NCI-H1105 (cell line): ENCODE measurements at regions not wholly inside any gene's neighbourhood (a gene's known extent, or its start where the extent isn't known, plus 50 kb on each side); places are given as distances from the start of the nearest gene placed in this dataset.
"Not testable (repeated sequence)": the region's sequence is repeated elsewhere in the genome, so short reads cannot be mapped to it uniquely, and the experiment has no call there.

Source experiments
- DNase-seq: peaks from one replicate; lab custom pipeline; 2025; lab: John Stamatoyannopoulos, UW

- DNase-seq: no peak
Observed at GRCh38 chr7:131019351-131019750, 285.3 kb upstream of the KLF14 start.

DNA sequence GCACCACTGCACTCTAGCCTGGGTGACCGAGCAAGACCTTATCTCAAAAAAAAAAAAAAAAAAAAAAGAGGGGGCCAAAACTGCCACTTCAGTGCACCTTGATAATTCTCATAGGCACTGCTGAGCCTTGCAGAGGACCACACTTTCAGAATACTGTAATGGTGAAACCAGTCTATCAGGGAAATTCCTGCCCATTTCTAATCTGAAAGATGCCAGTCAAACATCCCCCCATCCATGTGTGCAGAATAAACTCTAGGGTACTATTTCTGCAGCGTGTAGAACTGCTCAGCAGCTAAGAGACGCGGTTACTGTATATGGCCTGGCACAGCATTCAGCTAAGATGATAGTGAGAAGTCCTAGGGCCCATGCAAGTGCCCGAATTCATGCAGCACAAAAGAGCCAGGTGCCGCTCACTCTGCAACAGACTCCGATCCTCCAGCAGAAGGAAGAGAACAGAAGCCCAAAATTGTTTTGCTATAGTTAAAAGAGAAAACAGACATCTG lies 286.8 kb upstream of the KLF14 start:
- no peak for DNase-seq

DNA sequence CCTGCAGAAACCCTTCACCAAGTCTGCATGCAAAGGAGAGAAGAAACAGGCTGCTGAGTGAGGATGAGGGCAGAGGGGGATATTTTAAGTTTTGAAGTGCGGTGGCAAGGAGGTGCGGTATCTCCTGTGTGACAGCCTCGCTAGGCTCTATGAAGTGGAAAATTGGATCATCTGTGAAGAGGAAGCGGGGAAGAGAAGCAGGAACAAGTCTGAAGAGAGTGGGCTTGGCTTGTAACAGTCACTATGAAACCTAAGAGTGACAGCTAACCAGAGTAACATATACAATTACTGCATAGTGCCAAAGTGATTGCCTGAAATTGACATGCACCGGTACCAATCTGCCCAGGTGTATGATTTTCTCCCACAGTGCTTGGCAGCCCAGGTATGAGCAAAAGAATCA lies 287.5 kb upstream of the KLF14 start:
- no peak for DNase-seq

DNA sequence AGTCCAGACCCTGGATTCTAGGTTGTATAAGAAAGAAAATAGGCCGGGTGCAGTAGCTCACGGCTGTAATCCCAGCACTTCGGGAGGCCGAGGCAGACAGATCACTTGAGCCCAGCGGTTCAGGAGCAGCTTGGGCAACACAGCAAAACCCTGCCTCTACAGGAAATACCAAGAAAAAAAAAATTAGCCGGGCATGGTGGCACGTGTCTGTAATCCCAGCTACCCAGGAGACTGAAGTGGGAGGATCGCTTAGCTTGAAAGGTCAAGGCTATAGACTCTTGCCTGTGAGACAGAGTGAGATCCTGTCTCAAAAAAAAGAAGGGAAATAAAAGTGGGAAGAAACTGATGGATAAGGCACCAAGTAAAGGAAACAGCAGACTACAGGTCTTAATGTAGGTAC lies 287.9 kb upstream of the KLF14 start:
- no peak for DNase-seq

DNA sequence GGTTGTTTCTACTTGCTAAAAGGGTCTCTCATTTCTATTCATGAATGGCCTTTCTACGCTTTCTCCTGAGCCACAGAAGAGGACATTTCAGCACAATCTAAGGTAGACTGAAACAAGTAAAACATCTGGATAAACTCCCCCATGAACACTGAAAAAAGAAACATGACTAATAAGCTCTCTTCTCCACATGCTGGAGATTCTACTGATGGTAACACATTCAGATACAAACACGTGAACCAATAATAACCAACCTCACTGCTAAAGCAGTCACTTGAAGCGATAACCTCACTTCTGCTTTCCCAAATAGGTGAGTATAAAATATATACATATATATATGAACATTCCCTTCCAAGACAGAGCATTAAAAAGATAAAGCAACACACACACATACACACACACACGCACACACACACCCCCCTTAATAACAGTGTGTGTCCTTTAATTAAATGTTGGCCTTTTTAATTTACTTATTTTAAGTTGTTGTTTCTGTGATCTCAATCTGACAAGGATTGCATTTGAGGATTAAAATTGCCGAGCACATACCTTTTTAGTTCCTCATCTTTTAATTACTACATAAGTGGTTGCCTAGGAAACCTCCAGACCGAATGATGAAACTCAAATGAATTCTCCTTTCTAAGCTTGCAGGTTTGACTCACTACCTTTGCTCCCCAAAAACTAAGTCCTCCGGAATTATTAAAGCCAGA lies 292.4 kb upstream of the KLF14 start:
- DNase-seq: no peak

DNA sequence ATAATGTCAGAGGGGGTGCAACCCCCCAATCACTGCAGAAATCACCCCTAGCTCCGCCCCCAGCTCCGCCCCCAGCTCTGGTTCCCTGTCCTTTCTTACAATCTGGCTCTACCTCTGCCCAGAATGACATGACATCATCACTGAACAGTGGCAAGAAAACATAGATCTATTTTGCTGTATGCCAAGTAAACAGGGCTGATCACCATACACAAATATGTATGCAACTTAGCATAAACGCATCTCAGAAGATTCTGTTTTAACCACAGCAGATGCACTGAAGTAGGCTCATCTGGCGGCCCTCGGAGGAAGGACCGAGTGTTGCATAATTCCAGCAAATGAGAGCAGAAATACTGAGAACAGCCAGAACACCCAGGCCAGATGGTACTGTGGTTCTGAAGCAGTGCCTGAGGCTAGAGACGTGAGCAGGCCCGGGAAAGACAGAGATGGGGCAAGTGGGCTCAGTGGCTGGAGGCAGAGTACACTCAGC lies 293.3 kb upstream of the KLF14 start:
- no peak for DNase-seq

DNA sequence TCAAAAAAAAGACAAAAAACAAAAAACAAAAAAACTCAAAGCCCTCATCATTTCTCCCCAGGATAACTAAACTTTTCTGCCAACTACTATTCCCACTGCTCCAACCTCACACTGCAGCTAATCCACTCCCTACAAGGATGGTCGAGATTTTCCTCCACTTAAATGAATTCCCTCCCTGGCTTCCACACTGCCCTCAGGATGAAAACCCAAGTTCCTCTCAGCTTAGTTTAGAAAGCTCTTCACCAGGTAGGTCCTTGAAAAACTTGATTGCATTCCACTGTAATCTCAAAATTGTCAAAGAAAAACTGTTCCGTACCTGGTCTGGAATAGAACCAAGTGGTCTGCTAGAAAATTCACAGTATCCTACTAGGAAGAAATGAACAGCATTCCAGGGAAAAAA lies 294.3 kb upstream of the KLF14 start:
- no peak for DNase-seq

DNA sequence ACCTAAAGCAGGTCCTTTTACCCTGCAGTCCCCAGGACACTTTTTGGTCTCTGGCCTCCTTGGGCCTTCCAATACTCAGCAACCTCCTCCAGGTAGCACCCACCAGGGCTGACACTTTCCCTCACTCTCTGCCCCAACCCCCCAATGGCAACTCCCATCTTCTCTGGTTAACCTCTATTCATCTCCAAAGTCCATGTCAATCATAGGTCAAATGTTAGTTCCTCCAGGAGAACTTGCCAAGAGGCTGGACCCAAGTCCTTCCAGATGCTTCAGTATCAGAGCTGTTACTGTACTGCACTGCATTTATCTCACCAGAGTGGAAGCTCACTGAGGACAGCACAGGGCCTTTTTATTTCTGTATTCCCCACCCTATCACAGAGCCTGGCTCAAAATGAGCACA lies 295.0 kb upstream of the KLF14 start:
- DNase-seq: no peak

GRCh38 chr7:131031099-131031868 lies 296.4 kb upstream of the MKLN1 start:
- no peak for DNase-seq

DNA sequence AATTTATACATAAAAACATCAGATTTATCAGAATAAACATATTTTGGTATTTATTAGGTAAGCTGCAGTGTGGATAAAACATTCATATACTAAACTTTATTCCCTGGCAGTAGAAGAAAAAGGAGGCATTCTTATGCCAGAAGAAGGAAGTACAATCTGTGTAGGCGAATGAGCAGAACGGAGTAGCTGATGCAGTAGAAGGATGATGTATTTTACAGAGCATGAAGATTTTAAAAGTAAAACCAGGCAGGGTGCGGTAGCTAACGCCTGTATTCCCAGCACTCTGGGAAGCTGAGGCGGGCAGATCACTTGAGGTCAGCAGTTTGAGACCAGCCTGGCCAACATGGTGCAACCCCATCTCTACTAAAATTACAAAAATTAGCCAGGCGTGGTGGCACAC lies 294.9 kb upstream of the MKLN1 start:
- no peak for DNase-seq

GRCh38 chr7:131034166-131034881 lies 293.4 kb upstream of the MKLN1 start:
- DNase-seq: peak; percentile 53

DNA sequence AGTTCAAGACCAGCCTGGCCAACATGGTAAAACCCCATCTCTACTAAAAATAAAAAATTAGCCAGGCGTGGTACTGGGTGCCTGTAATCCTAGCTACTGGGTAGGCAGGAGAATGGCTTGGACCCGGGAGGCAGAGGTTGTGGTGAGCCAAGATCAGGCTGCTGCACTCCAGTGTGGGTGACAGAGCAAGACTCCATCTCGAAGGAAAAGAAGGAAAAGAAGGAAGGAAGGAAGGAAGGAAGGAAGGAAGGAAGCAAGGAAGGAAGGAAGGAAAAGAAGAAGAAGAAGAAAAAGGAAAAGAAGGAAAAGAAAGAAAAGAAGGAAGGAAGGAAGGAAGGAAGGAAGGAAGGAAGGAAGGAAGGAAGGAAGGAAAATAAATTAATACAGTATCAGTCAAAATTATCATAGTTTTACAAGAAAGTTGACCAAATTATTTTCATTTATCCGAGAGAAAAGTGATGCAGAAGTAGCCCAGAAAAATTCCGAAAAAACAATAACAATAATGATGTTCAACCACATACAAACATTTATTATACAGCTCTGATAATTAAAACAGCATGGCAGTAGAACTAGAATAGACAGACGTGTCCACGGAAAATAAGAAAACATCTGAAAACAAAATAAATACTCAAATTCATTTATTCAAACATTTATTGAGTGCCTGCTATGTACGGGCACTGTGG lies 292.4 kb upstream of the MKLN1 start:
- no peak for DNase-seq

DNA sequence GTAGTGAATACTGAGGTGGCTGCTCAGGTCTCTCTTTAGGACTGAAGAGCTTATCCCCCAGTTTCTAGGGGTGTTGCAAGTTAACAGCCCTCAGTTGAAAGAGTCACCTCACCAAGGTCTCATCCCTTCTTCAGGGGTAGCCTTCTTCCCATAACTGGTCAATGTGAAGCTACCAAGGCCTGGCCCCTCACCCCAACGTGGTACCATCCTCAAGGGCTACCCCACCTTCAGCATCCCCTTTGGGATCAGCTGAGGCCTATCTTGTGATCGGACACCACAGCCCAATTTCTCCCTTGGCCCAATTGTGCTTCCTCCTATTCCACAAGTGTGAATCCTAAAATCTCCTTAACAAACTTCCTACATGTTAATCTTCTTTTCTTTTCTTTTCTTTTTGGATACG lies 289.5 kb upstream of the MKLN1 start:
- no peak for DNase-seq

DNA sequence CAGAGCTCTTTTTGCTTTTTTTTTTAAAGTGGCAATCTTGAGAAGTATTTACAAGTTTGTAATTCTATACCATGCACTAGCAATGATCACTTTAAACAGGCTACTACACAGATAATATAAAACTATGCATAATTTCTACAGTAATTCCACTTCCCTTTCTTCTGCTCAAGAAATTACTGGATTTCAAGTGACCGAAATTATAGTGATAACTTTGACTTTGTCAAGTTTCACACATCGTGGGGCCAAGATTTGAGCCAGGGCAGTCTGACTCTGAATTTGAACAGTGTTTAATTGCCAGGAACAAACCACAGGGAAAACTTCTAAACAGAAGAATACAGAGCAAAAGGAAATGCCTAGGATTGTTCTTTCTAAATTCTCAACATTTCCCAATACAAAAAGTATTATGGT lies 288.3 kb upstream of the MKLN1 start:
- DNase-seq: no peak

- DNase-seq: no peak
Observed at GRCh38 chr7:131039836-131040235, 287.8 kb upstream of the MKLN1 start.

GRCh38 chr7:131040467-131040932 lies 287.2 kb upstream of the MKLN1 start:
- peak; percentile 44 for DNase-seq

- DNase-seq: not testable (repeated sequence)
Observed at GRCh38 chr7:131041012-131041695, 286.5 kb upstream of the MKLN1 start.

- no peak for DNase-seq
Observed at GRCh38 chr7:131042269-131043160, 285.2 kb upstream of the MKLN1 start.

DNA sequence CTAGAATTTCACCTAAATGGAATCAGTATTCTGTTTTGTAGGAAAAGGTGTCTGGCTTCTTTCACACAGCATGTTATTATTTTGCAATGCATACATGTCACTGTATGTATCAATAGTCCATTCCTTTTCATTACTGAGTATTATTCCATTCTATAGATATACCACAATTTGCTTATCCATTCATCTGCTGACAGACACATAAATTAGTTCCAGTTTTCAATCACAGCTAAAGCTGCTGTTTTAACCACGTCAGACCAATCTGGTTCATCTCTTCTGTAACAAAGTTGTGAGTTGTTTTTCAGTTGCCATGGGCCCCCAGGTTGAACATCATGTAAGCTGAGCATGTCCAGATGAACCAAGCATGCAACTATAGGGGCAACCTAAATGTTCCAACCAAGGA lies 282.1 kb upstream of the MKLN1 start:
- DNase-seq: no peak

DNA sequence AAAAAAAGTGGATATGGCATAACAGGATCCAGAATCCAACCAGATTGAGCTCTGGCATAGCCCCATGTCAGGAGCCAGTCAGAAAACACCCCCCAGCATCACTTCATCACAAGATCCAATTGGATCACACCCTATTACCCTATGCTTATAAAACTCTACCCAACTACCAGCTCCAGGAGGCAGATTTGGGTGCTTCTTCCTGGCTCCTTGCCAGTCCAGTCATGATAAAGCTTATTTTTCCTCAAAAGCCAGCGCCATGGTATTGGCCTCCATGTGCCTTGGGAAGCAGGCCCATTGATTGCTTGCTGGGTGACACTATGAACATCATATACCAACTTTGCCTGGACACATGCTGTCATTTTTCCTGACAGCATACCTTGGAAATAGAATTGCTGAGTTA lies 281.4 kb upstream of the MKLN1 start:
- DNase-seq: no peak
